Type B pancreatic cell (in vitro differentiated cells): ENCODE measurements at regions not wholly inside any gene's neighbourhood (a gene's known extent, or its start where the extent isn't known, plus 50 kb on each side); places are given as distances from the start of the nearest gene placed in this dataset.

Source experiments
- DNase-seq: peaks from one replicate; pipeline ENCODE4 v3.0.0; 2021; ENCODE audit warnings: mixed read lengths; ENCODE audit not compliant: unreplicated experiment; ENCODE audit errors: extremely low spot score
- H3K27ac Mint-ChIP-seq: 2 replicates; pipeline ENCODE4 v1.8.0; 2021; ENCODE audit warnings: mild to moderate bottlenecking, mixed read lengths
- H3K27me3 Mint-ChIP-seq: 2 replicates; pipeline ENCODE4 v1.8.0; 2021; ENCODE audit warnings: mixed read lengths
- H3K36me3 Mint-ChIP-seq: 2 replicates; pipeline ENCODE4 v1.8.0; 2021; ENCODE audit warnings: mixed read lengths
- H3K4me1 Mint-ChIP-seq: one replicate; pipeline ENCODE4 v1.8.0; 2021; ENCODE audit warnings: mixed read lengths; ENCODE audit not compliant: unreplicated experiment
- H3K4me3 Mint-ChIP-seq: 2 replicates; pipeline ENCODE4 v1.8.0; 2021; ENCODE audit warnings: mild to moderate bottlenecking, mixed read lengths
- H3K9me3 Mint-ChIP-seq: 2 replicates; pipeline ENCODE4 v1.8.0; 2021; ENCODE audit warnings: mixed read lengths
- CTCF ChIP-seq: fragments of 200-600 bp; sonication (generic); conservative IDR thresholded peaks from 2 replicates; pipeline ENCODE4 v1.5.0; 2021; ENCODE audit warnings: antibody characterized with exemption, mild to moderate bottlenecking

- H3K9me3 Mint-ChIP-seq = no peaks in the 10 kb centered on the region
- no peaks in the 10 kb centered on the region for H3K4me1 Mint-ChIP-seq
- no peaks in the 10 kb centered on the region for H3K27me3 Mint-ChIP-seq
- no peak for DNase-seq
- TF ChIP-seq CTCF = no peak
- no peaks in the 10 kb centered on the region for H3K36me3 Mint-ChIP-seq
- no peak overlapping the region for H3K4me3 Mint-ChIP-seq
- H3K27ac Mint-ChIP-seq = no peak overlapping the region
Measured at GRCh38 chr13:66036636-66037035, 1193.5 kb downstream of the PCDH9 start.

GRCh38 chr13:66036024-66036614, 1194.0 kb downstream of the PCDH9 start:
- Mint-ChIP-seq H3K4me1 (no peaks in the 10 kb centered on the region), H3K36me3 (no peaks in the 10 kb centered on the region), H3K9me3 (no peaks in the 10 kb centered on the region), H3K4me3 (no peak overlapping the region), H3K27me3 (no peaks in the 10 kb centered on the region), H3K27ac (no peak overlapping the region)
- no peak for TF ChIP-seq CTCF
- no peak for DNase-seq

- DNase-seq = no peak
- no peak for TF ChIP-seq CTCF
- H3K4me1 Mint-ChIP-seq = no peaks in the 10 kb centered on the region
- no peaks in the 10 kb centered on the region for H3K9me3 Mint-ChIP-seq
- H3K4me3 Mint-ChIP-seq = no peak overlapping the region
- H3K27me3 Mint-ChIP-seq = no peaks in the 10 kb centered on the region
- H3K27ac Mint-ChIP-seq = no peak overlapping the region
- no peaks in the 10 kb centered on the region for H3K36me3 Mint-ChIP-seq
Measured at GRCh38 chr13:66033924-66034323, 1196.2 kb downstream of the PCDH9 start.

- no peak for TF ChIP-seq CTCF
- Mint-ChIP-seq H3K27me3 (no peaks in the 10 kb centered on the region), H3K4me1 (no peaks in the 10 kb centered on the region), H3K36me3 (no peaks in the 10 kb centered on the region), H3K4me3 (no peak overlapping the region), H3K27ac (no peak overlapping the region), H3K9me3 (no peaks in the 10 kb centered on the region)
- no peak for DNase-seq
Measured at GRCh38 chr13:66021846-66022245, 1208.3 kb downstream of the PCDH9 start.

GRCh38 chr13:66014771-66015170, 1215.4 kb downstream of the PCDH9 start:
- Mint-ChIP-seq H3K9me3 (no peaks in the 10 kb centered on the region), H3K27me3 (no peaks in the 10 kb centered on the region), H3K4me1 (no peaks in the 10 kb centered on the region), H3K27ac (no peak overlapping the region), H3K36me3 (no peaks in the 10 kb centered on the region), H3K4me3 (no peak overlapping the region)
- TF ChIP-seq CTCF = no peak
- no peak for DNase-seq

GRCh38 chr13:66009241-66009640, 1220.9 kb downstream of the PCDH9 start:
- Mint-ChIP-seq H3K4me1 (no peaks in the 10 kb centered on the region), H3K4me3 (no peak overlapping the region), H3K9me3 (no peaks in the 10 kb centered on the region), H3K27me3 (no peaks in the 10 kb centered on the region), H3K27ac (no peak overlapping the region), H3K36me3 (no peaks in the 10 kb centered on the region)
- TF ChIP-seq CTCF = no peak
- no peak for DNase-seq
